HG02973 (cell line): ENCODE measurements at regions not wholly inside any gene's neighbourhood (a gene's known extent, or its start where the extent isn't known, plus 50 kb on each side); places are given as distances from the start of the nearest gene placed in this dataset.

ENCODE experiments used
- ATAC-seq: cut with Tn5 transposase; IDR thresholded peaks from one replicate; pipeline ENCODE4 v1.9.1; 2021; ENCODE audit warnings: moderate library complexity; ENCODE audit not compliant: unreplicated experiment

DNA sequence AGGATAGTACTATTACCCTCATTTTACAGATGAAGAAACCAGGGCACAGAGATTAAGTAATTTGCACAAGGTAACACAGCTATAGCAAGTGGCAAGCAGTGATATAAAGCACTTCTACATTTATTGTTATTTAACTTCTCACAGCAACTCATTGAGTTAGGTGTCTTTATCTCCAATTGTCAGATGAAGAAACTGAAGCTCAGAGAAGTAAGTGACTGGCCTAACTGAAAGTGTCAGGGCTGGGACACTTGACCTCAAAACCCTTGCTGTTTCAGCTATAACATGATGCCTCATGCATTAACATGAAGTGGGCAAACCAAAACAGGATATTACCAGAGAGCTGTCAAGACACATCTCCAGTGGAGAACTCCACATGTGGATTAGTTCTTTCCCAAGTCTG, 65.8 kb upstream of the LEKR1 start:
- ATAC-seq, result peak; percentile 71

DNA sequence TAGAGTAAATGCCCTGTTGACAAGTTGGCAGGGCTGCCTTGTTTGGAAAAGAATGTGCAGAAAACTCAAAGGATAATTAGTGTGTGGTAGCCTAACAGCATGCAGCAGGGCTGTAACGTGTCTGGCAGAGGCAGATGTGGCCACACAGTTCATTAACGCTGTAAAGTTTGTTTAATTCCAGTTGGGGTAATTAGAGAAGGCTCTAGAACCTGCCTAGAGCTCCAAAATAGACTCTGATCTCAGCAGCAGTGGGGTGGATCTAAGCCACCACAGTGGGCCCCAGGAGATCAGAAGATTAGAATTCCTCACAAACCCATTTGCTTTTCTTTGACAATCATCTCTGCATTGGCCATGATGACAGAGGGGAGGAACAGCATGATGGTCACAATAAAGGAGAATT, 65.1 kb upstream of the LEKR1 start:
- ATAC-seq, result no peak

DNA sequence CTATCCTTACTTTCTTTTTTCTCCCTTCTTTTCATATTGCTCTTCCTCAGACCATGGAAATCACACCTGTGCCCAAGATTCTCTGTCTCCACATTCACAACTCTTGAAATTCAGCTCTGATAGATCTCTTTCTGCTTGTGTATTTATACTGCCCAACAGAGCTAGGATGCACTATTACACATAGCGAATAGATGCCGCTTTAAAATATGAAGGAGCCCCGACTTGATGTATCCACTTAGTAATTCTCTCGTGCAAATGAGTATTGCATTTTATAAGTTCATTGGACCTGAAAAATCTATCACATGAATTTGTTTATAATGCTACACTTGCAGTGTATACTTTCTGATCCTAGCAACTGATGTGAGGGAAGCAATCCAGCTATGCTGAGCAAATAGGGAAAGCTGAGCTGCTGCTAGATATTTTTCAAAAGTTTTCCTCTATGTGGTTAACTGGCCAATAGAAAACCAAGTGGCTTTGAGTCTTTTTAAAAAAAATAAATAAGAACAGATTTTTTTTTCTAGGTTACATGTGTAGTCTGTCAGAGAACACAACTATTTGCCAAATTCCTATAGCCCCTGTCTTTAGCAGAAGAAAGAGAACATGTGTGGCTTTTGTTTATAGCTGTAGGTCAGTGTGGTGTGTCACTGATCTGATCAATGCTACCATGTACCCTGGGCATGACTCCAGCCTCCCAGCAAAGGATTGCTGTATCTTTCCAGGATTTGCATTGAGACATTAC, 64.3 kb upstream of the LEKR1 start:
- no peak for ATAC-seq

DNA sequence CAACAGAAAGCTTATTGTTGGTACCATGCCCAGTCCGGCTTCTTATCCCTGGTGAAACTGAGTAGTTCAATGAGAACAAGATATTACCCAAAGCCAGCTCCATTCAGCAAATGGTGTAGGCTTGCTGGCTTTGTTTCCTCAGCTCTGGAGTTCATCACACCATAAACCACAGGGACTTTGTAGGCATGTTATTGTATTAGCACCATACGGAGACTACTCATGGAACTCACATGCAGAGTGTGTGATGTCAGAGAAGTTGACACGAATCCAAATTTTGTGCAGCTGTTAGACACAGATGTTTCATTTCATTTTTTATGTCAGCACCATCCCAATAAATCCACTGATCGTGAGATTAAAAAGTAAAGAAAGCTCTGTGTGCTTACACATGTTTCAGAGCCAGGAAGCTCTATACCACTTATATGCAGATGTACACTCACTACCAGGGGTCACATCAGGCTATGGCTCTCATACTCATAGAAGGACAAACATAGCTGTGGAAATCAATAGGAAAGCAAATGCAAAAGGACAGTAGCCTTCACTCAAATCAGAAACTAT, 63.4 kb upstream of the LEKR1 start:
- ATAC-seq, result no peak

DNA sequence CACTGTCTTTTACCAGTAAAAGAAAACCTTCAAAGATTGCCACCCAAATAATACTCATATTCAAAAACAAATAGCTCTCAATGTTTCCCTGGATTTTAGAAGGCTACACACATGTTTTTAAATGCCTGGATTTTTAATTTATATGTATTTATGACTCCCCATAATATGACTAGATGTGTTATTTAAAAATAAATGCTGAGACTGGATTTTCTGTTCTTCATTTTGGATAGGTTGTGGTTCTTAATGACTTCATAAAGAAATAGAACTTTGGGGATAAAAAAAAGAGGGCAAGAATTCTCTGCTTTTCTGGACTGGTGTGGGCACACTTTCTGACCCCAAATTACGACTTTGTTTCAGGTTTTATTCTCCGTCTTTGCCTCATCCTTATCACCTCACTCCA, 62.8 kb upstream of the LEKR1 start:
- no peak for ATAC-seq

DNA sequence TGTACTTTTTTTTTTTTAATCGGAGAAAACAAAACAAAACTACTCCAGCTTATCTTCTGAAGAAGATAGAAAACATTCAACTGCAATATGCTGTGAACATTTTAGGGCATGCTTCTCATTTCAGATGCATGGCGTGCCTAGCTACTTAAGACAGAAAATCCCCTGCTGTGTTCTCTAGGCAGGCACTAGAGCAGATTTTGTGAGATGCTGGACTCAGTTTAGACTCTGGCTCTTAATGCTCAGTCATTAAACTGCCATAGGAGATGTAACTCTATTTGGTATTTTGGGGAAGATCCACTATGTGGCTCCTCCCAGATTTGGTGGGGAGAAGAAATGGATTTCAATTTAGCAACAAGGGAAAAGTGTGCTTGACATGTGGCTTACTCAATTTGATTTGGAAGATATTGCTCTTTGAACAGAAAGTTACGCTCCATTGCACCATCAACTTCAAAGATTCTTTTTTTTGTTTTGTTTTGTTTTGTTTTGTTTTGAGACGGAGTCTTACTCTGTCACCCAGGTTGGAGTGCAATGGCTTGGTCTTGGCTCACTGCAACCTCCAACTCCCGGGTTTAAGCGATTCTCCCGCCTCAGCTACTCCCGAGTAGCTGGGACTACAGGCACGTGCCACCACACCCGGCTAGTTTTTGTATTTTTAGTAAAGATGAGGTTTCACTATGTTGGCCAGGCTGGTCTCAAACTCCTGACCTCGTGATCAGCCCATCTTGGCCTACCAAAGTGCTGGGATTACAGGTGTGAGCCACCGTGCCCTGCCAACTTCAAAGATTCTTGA, 62.0 kb upstream of the LEKR1 start:
- no peak for ATAC-seq

DNA sequence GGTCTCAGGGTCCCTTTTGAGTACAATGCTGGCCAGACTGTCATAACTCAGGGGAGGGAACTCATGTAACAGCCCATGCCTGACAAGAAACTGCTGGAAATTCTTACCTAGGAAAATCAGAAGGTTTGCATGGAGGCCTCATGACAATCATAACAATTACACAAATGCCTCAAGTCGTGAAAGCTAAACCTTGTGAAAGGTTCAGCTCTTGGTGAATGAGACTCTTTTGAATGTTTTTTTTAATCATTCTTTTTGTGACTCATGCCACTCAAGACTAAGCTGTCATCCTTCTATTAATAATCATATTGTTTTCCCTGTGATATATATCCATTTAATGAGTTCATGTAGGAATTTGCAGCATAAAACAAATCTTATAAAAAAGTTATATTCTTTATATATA, 61.4 kb upstream of the LEKR1 start:
- no peak for ATAC-seq

DNA sequence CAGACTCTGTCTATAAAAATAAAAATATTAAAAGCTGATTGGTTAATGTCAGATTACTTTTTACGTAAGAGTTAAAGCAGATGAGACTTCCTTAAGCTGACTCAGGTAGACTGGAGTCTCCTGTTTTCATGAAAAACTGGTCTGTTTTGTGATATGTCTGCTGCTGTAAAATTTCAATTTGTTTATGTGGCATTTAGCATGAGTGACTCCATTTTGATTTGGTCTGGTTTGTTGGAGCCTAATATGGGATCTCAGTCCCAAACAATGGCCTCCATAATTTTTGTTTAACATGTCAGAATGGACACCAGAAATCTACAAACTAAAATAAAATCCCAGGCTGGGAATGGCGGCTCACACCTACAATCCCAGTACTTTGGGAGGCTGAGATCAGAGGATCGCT, 57.8 kb upstream of the LEKR1 start:
- ATAC-seq, result no peak

DNA sequence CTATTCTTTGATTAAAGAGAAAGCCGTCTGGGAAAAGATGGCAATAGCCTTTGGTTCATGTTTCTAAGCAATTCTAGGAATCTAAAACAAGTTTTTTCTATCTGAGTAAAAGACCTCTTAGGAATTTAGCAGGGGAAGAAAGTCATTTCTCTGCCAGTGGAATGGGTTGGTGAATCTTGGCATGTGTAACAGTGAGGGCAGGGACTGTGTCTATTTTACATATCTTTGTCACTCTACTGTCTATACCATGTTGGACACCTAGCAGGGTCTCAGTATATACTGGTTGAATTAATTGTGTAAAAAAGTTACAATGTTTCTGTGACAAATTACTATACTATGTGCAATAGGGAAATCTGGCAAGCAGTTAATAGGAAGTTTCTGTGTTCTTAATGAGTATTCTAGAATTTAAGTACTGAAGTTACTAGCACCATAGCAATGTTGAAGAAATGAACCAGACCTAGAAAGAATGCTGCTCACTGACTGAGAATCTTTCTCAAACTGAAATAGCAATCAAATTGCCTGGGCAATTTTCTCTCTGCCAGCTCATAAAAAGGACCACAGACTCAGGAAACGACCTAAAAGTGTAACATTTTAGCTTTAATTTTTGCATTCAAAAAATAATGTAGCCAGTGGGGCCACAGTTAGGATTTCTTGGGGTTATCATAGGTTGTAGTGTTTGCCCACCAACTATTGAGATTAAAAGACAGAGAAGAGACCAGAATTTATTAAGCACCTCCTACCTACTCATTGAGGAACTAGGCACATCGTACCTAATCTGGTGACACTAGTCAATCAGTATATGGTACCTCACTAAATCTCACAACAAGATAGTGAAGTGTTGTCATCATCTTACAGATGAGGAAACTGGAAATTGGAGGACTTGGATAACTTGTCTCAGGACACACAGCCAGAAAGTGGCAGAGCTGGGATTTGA, 56.2 kb upstream of the LEKR1 start:
- ATAC-seq, result no peak

DNA sequence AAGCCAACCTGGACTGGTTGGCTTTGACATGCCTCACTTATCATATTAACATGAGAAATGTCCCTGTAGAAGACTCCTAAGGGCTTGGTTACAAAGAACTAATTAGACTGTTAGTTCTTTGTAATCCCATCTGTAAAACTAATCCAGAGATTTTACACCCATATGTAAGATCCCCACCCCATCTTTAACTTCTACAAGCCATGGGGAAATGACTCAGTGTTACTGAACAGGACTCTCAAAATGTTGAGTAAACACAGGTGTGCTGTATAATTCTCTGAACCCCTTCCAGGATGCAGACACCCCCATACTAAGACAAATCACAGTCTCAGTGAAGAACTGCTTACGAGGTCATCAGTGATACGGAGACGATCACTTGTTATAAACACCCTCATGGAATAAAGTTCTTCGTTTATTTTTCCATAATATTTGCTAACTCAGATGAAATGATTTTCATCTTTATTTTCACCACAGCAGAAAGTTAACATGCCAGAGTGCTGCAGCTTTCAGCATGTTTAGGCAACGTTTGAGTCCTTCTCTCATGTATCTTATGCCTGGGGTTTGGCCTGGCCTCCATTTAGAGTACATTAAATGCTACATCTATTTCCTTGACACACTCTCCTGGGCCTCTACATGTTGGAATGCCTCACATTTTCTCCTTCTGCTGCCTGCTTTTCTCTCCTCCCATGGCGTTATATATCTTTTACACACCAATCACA, 55.3 kb upstream of the LEKR1 start:
- no peak for ATAC-seq

DNA sequence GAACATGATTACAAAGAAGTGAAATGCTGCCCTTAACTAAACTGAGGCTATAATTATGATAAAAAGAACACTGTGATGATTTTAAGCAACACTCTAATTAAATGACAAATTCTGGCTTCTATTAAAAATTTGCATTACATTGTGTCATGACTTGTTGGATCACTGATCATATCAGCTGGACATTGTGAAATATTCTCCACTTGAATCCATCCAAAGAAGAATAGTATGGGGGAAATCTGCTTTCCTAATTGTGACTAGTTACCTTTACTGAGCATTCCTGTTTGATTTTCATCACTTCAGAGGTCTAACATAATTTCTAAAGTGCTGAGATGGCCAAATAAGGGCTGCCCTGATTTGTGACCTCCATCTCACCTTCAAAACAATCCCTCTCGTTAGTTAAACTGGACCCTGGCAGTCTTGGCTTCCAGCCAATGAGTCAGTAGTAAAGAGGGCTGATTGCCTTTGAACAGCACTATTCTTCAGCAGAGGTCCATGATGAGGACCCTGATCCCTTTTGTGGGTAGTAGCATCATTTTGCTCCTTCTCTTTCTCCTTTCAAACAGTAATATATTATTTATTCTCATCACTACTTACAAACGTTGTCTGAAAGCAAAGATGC, 53.5 kb upstream of the LEKR1 start:
- no peak for ATAC-seq

DNA sequence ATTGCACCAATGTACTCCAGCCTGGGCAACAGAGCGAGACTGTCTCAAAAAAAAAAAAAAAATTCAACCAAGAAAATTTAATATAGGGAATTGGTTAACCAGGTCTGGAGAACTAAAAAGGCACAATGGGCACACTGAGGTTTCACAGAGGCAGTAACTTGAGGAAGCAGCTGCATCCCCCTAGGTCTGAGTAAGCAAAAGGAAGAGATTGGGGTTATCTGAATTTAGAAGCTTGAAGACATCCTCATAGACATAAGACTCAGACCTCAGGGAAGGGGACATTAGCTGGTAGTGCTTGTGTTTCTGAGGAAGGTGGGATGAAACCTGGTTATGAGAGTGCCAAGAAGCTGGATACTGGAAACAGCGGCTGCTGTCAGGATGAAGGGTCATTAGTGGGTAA, 50.1 kb upstream of the LEKR1 start:
- no peak for ATAC-seq
